ENCODE measurements at regions not wholly inside any gene's neighbourhood (a gene's known extent, or its start where the extent isn't known, plus 50 kb on each side); places are given as distances from the start of the nearest gene placed in this dataset.
"Not testable (repeated sequence)": the region's sequence is repeated elsewhere in the genome, so short reads cannot be mapped to it uniquely, and the experiment has no call there.

DNA sequence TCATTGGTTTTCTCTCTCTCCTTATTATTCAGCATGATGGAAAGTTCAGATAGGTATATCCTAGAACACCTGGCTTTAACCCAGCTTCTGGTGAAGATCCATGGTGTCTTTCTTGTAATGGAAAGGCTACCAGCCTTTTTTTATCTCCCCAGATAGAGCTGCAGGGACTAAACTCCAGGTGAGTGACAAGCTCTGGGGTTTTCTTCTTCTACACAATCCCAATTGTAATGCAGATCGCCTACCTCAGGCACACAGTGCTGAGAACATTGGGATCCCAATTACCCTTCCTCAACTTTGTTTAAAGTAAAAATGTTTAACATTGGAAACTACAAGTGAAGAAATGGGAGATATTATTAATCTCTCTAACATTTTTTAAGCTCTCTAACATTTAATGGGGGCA, 1851.7 kb downstream of the PCDH9 start:
- TF ChIP-seq, protein P1, sequence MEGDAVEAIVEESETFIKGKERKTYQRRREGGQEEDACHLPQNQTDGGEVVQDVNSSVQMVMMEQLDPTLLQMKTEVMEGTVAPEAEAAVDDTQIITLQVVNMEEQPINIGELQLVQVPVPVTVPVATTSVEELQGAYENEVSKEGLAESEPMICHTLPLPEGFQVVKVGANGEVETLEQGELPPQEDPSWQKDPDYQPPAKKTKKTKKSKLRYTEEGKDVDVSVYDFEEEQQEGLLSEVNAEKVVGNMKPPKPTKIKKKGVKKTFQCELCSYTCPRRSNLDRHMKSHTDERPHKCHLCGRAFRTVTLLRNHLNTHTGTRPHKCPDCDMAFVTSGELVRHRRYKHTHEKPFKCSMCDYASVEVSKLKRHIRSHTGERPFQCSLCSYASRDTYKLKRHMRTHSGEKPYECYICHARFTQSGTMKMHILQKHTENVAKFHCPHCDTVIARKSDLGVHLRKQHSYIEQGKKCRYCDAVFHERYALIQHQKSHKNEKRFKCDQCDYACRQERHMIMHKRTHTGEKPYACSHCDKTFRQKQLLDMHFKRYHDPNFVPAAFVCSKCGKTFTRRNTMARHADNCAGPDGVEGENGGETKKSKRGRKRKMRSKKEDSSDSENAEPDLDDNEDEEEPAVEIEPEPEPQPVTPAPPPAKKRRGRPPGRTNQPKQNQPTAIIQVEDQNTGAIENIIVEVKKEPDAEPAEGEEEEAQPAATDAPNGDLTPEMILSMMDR (IDR thresholded peaks at IDR 0.05; ENCODE audit: insufficient read depth, low read length, missing control alignments): no peak
- no peak for DNase-seq (ENCODE audit: low read depth, low spot score)
- H3K4me3 ChIP-seq (ENCODE audit: low read depth, low read length): no peak overlapping the region
- CTCF ChIA-PET: no interaction called here
- POLR2A ChIA-PET: no interaction called here

DNA sequence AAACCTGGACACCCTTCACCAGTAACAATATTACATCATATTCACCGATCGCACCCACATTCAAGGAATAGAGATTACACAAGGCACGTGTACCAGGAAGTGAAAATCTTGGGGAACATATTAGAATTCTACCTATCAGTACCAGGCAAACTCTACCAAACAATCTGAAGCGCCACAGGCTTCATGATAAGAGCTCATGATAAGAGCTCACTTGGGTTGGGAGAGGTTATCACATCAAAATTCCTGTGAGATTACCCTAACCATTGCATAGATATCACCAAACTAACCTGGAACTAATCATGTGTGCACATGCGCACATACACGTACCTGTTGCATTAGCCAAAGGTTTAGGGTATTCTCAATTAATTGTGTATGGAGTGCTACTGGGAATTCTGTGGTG, 1861.3 kb downstream of the PCDH9 start:
- ChIA-PET POLR2A (no interaction called here), CTCF (no interaction called here)
- TF ChIP-seq, protein P1 (IDR thresholded peaks at IDR 0.05; ENCODE audit: insufficient read depth, low read length, missing control alignments): no peak
- DNase-seq (ENCODE audit: low read depth, low spot score): no peak
- no peak overlapping the region for H3K4me3 ChIP-seq (ENCODE audit: low read depth, low read length)

DNA sequence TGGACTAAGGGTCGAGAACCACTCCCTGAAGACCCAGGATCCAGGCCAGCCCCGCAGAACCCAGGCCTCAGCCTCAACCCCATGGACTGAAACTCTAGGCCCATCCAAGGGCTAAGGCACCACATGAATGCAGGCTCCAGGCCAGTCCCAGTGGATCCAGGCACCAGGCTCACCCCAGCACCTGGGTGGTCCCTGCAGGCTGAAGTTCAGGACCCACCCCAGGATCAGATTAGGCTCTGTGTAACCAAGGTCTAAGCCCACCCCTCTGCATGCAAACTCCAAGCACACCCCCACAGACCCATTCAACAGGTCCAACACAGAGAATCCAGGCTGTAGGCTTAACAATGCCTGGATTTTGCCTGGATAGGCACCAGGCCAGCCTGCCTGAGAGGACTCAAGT, 1876.2 kb downstream of the PCDH9 start:
- DNase-seq (ENCODE audit: low read depth, low spot score): no peak
- CTCF ChIA-PET: no interaction called here
- TF ChIP-seq, protein P1 (IDR thresholded peaks at IDR 0.05; ENCODE audit: insufficient read depth, low read length, missing control alignments): no peak
- no peak overlapping the region for H3K4me3 ChIP-seq (ENCODE audit: low read depth, low read length)
- POLR2A ChIA-PET: no interaction called here

DNA sequence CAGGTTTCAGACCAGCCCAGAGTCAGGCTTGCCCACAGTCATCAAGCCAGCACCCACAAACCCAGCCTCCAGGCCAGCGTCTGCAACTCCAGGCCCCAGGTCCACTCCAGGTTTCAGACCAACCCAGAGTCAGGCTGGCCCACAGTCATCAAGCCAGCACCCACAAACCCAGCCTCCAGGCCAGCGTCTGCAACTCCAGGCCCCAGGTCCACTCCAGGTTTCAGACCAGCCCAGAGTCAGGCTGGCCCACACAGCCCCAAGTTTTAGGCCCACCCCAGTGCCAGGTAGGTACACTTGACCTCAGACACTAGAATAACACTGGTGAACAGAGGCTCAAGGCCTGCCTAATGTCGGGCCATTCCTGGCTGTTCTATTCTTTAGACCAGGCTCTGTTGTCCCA, 1877.0 kb downstream of the PCDH9 start:
- DNase-seq (ENCODE audit: low read depth, low spot score); POLR2A ChIA-PET; H3K4me3 ChIP-seq (ENCODE audit: low read depth, low read length); CTCF ChIA-PET: not testable (repeated sequence)

DNA sequence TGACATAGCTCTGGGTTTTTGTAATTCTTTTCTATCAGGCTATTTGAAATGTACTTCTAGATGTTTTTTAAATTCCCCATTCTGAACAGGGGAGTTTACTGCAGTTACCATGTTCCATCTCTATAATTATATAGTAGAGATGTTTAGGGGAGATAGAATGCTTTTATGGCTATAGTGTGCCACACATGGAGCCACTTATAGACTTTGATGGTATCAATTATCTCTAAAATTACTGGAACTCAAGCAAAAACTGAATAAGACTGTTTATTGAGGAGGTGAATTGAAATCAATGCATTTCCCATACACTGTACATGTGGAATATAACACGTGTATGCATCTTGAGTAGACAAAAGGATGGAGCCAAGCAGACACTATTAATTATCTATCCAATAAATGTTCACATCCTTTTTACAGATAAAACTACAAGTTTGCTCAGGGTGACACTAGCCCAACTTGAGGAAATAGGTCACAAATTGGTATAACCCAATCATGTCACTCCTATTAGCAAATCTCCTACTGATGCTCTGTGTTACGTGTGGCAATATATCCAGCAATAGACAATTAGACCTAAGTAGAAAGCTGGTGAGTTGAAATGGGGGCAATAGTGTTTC, 1882.6 kb downstream of the PCDH9 start:
- no peak for DNase-seq (ENCODE audit: low read depth, low spot score)
- POLR2A ChIA-PET: no interaction called here
- TF ChIP-seq, protein P1 (IDR thresholded peaks at IDR 0.05; ENCODE audit: insufficient read depth, low read length, missing control alignments): no peak
- CTCF ChIA-PET: interaction anchor here (1.2 kb wide), 1 partner anchor 11 kb away, joined by 3 read pairs; no protein-coding TSS in a partner anchor
- no peak overlapping the region for H3K4me3 ChIP-seq (ENCODE audit: low read depth, low read length)

DNA sequence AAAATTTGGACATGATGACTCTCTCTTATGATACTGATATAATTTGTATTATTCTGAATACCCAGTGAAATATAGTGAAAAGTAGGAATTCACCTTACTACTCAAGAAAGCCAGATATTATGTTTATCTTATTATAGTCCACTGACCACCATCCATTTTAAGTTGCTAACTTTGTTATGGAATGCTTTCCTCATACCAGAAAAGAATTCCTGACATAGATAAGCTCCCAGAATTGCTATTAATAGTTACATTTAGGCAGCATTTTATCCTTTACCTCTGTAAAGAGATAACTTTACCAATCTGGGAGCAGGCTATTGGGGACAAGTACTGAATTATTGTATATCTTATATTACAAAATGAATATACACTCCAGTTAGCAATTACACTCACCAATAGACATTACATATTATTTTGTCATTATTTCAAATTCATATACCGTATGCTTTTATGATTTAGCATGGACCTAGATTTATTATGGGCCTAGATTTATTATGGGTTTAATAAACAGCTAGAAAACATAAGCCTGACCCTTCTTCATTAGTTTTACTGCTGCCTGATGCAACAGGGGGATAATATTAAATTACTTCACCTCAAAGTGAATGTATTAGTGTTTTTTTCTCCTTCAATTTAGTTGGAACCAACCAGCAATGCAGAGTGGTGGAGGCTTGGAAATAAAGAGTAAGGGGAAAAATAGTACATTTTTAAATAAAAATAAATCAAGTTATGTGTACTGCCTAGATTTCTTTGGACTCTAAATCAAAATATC, 1886.1 kb downstream of the PCDH9 start:
- ChIA-PET POLR2A (no interaction called here), CTCF (no interaction called here)
- H3K4me3 ChIP-seq (ENCODE audit: low read depth, low read length): no peak overlapping the region
- DNase-seq (ENCODE audit: low read depth, low spot score): no peak
- TF ChIP-seq, protein P1 (IDR thresholded peaks at IDR 0.05; ENCODE audit: insufficient read depth, low read length, missing control alignments): no peak
